HEK293 (cell line): ENCODE measurements at regions not wholly inside any gene's neighbourhood (a gene's known extent, or its start where the extent isn't known, plus 50 kb on each side); places are given as distances from the start of the nearest gene placed in this dataset.

Experiments used
- CTCF ChIA-PET: fragments of 350-600 bp; formaldehyde crosslinking; extraction: SDS; loops from one replicate; lab custom pipeline; 2021; ENCODE audit warnings: antibody characterized with exemption; lab: Yijun Ruan, JAX
- POLR2A ChIA-PET: fragments of 300-600 bp; formaldehyde crosslinking; extraction: SDS; loops from one replicate; lab custom pipeline; 2020; ENCODE audit warnings: antibody characterized with exemption, inconsistent platforms; lab: Yijun Ruan, JAX
- H3K27ac ChIP-seq: fragments of 200-500 bp; sonication (Bioruptor generic); 2 replicates; pipeline ENCODE4 v1.5.1; 2014; ENCODE audit warnings: low read depth, low read length, control low read depth, inconsistent platforms; ENCODE audit errors: extremely low read depth
- H3K36me3 ChIP-seq, 2 experiments: fragments of 200-500 bp in 1 of 2; sonication (Bioruptor generic) in 1 of 2; 1 replicate in 1 of 2; 2 replicates in 1 of 2; pipeline ENCODE4 v1.5.1; 2014 to 2017; ENCODE audit warnings: inconsistent platforms in 2 of 2, low read length in 2 of 2; ENCODE audit not compliant: control insufficient read depth in 2 of 2, insufficient read depth in 1 of 2
- H3K4me1 ChIP-seq: fragments of 200-500 bp; sonication (Bioruptor generic); 2 replicates; pipeline ENCODE4 v1.5.1; 2014; ENCODE audit warnings: mild to moderate bottlenecking, low read length, inconsistent platforms; ENCODE audit not compliant: control insufficient read depth, insufficient read depth
- H3K4me3 ChIP-seq: 2 replicates; pipeline ENCODE4 v1.5.1; 2011; ENCODE audit warnings: low read depth, mild to moderate bottlenecking, control low read depth, low read length, moderate library complexity
- H3K9me3 ChIP-seq: fragments of 200-500 bp; sonication (Bioruptor generic); 2 replicates; pipeline ENCODE4 v1.5.1; 2014; ENCODE audit warnings: low read depth, low read length, inconsistent platforms; ENCODE audit not compliant: control insufficient read depth, insufficient read depth
- ELK4 ChIP-seq: IDR thresholded peaks from 2 replicates; pipeline ENCODE4 v1.6.1; 2011; ENCODE audit warnings: mild to moderate bottlenecking, low read depth, low read length, borderline replicate concordance
- KLF8 ChIP-seq: fragments of 450-650 bp; formaldehyde crosslinking; IDR thresholded peaks from 2 replicates; pipeline ENCODE4 v1.5.1; 2016; ENCODE audit warnings: missing biosample characterization, missing genetic modification characterization
- ZBTB20 ChIP-seq: fragments of 450-650 bp; formaldehyde crosslinking; IDR thresholded peaks from 2 replicates; pipeline ENCODE4 v1.5.1; 2016; ENCODE audit warnings: missing biosample characterization, missing genetic modification characterization
- ZFP3 ChIP-seq: fragments of 450-650 bp; formaldehyde crosslinking; IDR thresholded peaks from 2 replicates; pipeline ENCODE4 v1.5.1; 2016; ENCODE audit warnings: low read depth, missing biosample characterization, missing genetic modification characterization
- ZNF138 ChIP-seq: fragments of 450-650 bp; formaldehyde crosslinking; IDR thresholded peaks from 2 replicates; pipeline ENCODE4 v1.5.1; 2016; ENCODE audit warnings: missing biosample characterization, missing genetic modification characterization, borderline replicate concordance
- ZNF2 ChIP-seq: fragments of 450-650 bp; formaldehyde crosslinking; IDR thresholded peaks from 2 replicates; pipeline ENCODE4 v1.5.1; 2016; ENCODE audit warnings: missing biosample characterization, missing genetic modification characterization
- ZNF280C ChIP-seq: fragments of 450-650 bp; formaldehyde crosslinking; IDR thresholded peaks from 2 replicates; pipeline ENCODE4 v1.5.1; 2016; ENCODE audit warnings: missing biosample characterization, missing genetic modification characterization
- ZNF324 ChIP-seq: fragments of 450-650 bp; formaldehyde crosslinking; IDR thresholded peaks from 2 replicates; pipeline ENCODE4 v1.5.1; 2016; ENCODE audit warnings: missing biosample characterization, missing genetic modification characterization
- ZNF560 ChIP-seq: fragments of 450-650 bp; formaldehyde crosslinking; IDR thresholded peaks from 2 replicates; pipeline ENCODE4 v1.5.1; 2017; ENCODE audit warnings: missing biosample characterization, missing genetic modification characterization, borderline replicate concordance
- ZNF645 ChIP-seq: fragments of 450-650 bp; formaldehyde crosslinking; IDR thresholded peaks from 2 replicates; pipeline ENCODE4; 2016; ENCODE audit warnings: missing biosample characterization, missing genetic modification characterization
- ZNF692 ChIP-seq: fragments of 450-650 bp; formaldehyde crosslinking; IDR thresholded peaks from 2 replicates; pipeline ENCODE4 v1.5.1; 2016; ENCODE audit warnings: missing biosample characterization, missing genetic modification characterization
- ZNF701 ChIP-seq: fragments of 450-650 bp; formaldehyde crosslinking; IDR thresholded peaks from 2 replicates; pipeline ENCODE4 v1.5.1; 2016; ENCODE audit warnings: missing biosample characterization, missing genetic modification characterization
- ZSCAN16 ChIP-seq: fragments of 450-650 bp; formaldehyde crosslinking; IDR thresholded peaks from 2 replicates; pipeline ENCODE4 v1.5.1; 2016; ENCODE audit warnings: missing biosample characterization, missing genetic modification characterization
- TF ChIP-seq, protein P1 (sequence below): fragments of 450-650 bp; IDR thresholded peaks from 2 replicates; pipeline ENCODE4 v1.5.1; 2018; ENCODE audit warnings: missing biosample characterization, missing genetic modification characterization

- CTCF ChIA-PET, result no interaction called here
- POLR2A ChIA-PET, result no interaction called here
These were observed 108.9 kb upstream of the ITGA4 start for GRCh38 chr2:181348107-181348837.

DNA sequence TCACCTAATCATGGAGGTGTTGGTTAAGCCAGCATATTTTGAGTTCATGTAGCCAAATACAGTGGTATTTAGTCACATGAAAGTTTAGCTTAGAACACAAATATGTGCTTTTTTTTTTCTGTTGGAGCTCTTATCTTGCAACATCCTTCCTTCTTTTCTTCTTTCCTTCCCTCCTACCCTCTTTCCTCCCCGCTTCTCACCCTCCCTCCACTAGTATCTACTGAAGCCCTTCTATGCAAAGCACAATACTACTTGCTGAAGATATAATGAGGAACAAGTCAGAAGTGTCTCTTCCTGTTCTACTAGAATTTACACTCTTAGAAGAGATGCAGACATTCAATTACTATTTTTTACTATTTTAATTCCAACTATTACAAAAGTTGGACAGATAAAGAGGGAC, 105.0 kb upstream of the ITGA4 start:
- CTCF ChIA-PET, result interaction anchor here (0.5 kb wide), 1 partner anchor 571 kb away, joined by 3 read pairs; no protein-coding TSS in a partner anchor
- no peak overlapping the region for H3K27ac ChIP-seq

More at GRCh38 chr2:181348107-181348837, 108.9 kb upstream of the ITGA4 start:
- Histone ChIP-seq H3K9me3 (no peaks in the 10 kb centered on the region), H3K36me3 (no peaks in the 10 kb centered on the region), H3K27ac (no peak overlapping the region), H3K4me1 (0 out of 2 replicates have a peak, but pooled peaks cover 3% of the 10 kb centered on the region), H3K4me3 (no peak overlapping the region)
- TF ChIP-seq ZSCAN16 (tag by site-specific recombination), result no peak
- no peak for TF ChIP-seq ZNF645 (tag by site-specific recombination)
- TF ChIP-seq ZBTB20 (tag by site-specific recombination), result no peak
- no peak for TF ChIP-seq ZNF560 (tag by site-specific recombination)
- no peak for TF ChIP-seq ZNF138
- TF ChIP-seq ZNF280C (tag by site-specific recombination), result no peak
- no peak for TF ChIP-seq ZNF2 (tag by site-specific recombination)
- TF ChIP-seq ZNF324, result no peak
- no peak for TF ChIP-seq KLF8 (tag by site-specific recombination)
- TF ChIP-seq ZFP3 (tag by site-specific recombination), result no peak
- no peak for TF ChIP-seq ZNF701

More for the DNA sequence above, 105.0 kb upstream of the ITGA4 start:
- Histone ChIP-seq H3K4me1 (0 out of 2 replicates have a peak, but pooled peaks cover 3% of the 10 kb centered on the region), H3K9me3 (no peaks in the 10 kb centered on the region), H3K4me3 (no peak overlapping the region)
- POLR2A ChIA-PET, result no interaction called here
- TF ChIP-seq ZNF692 (tag by site-specific recombination), result no peak
- TF ChIP-seq ELK4, result no peak
- TF ChIP-seq, protein P1, sequence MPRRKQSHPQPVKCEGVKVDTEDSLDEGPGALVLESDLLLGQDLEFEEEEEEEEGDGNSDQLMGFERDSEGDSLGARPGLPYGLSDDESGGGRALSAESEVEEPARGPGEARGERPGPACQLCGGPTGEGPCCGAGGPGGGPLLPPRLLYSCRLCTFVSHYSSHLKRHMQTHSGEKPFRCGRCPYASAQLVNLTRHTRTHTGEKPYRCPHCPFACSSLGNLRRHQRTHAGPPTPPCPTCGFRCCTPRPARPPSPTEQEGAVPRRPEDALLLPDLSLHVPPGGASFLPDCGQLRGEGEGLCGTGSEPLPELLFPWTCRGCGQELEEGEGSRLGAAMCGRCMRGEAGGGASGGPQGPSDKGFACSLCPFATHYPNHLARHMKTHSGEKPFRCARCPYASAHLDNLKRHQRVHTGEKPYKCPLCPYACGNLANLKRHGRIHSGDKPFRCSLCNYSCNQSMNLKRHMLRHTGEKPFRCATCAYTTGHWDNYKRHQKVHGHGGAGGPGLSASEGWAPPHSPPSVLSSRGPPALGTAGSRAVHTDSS (tag by site-specific recombination), result no peak
- TF ChIP-seq, all 188 proteins: peak for 0
- H3K36me3 ChIP-seq, result no peaks in the 10 kb centered on the region
